H9 (cell line): ENCODE measurements at regions not wholly inside any gene's neighbourhood (a gene's known extent, or its start where the extent isn't known, plus 50 kb on each side); places are given as distances from the start of the nearest gene placed in this dataset.
A peak's percentile ranks its signal among the peaks of the same experiment; 100 is the strongest.

Experiments used
- DNase-seq: peaks from one replicate; pipeline ENCODE4 v3.0.0-alpha.2; 2017
- H2AFZ ChIP-seq: one replicate; pipeline ENCODE4 v1.6.1; 2013; ENCODE audit warnings: mild to moderate bottlenecking, low read length, control low read depth, moderate library complexity
- H2AK5ac ChIP-seq: 2 replicates; pipeline ENCODE4 v1.6.1; 2013; ENCODE audit warnings: low read length, control low read depth, mixed read lengths; ENCODE audit not compliant: insufficient read length
- H2BK120ac ChIP-seq: one replicate; pipeline ENCODE4 v1.6.1; 2013; ENCODE audit warnings: low read depth, mild to moderate bottlenecking, low read length, control low read depth, inconsistent platforms; ENCODE audit not compliant: poor library complexity, severe bottlenecking
- H2BK12ac ChIP-seq: 2 replicates; pipeline ENCODE4 v1.6.1; 2013; ENCODE audit warnings: low read length, control low read depth, mixed read lengths, low read depth; ENCODE audit not compliant: insufficient read length
- H2BK15ac ChIP-seq: 2 replicates; pipeline ENCODE4 v1.6.1; 2013; ENCODE audit warnings: low read depth, low read length, control low read depth
- H2BK20ac ChIP-seq: one replicate; pipeline ENCODE4 v1.6.1; 2013; ENCODE audit warnings: low read depth, mild to moderate bottlenecking, low read length, control low read depth, inconsistent platforms; ENCODE audit not compliant: poor library complexity, severe bottlenecking
- H2BK5ac ChIP-seq: 2 replicates; pipeline ENCODE4 v1.6.1; 2013; ENCODE audit warnings: low read length, control low read depth, mixed read lengths; ENCODE audit not compliant: insufficient read length
- H3K14ac ChIP-seq: 2 replicates; pipeline ENCODE4 v1.6.1; 2013; ENCODE audit warnings: low read length, control low read depth; ENCODE audit not compliant: insufficient read depth
- H3K18ac ChIP-seq: 2 replicates; pipeline ENCODE4 v1.6.1; 2013; ENCODE audit warnings: low read depth, mild to moderate bottlenecking, mixed read lengths, low read length, control low read depth; ENCODE audit not compliant: insufficient read length
- H3K23ac ChIP-seq: 2 replicates; pipeline ENCODE4 v1.6.1; 2013; ENCODE audit warnings: low read length, control low read depth, mixed read lengths, low read depth; ENCODE audit not compliant: insufficient read length
- H3K23me2 ChIP-seq: 2 replicates; pipeline ENCODE4 v1.6.1; 2013; ENCODE audit warnings: low read depth, mild to moderate bottlenecking, mixed read lengths, low read length, control low read depth; ENCODE audit not compliant: insufficient read length, poor library complexity, severe bottlenecking
- H3K27ac ChIP-seq: 2 replicates; pipeline ENCODE4 v1.5.1; 2013; ENCODE audit warnings: low read length, control low read depth, mixed read lengths, low read depth; ENCODE audit not compliant: insufficient read length
- H3K27me3 ChIP-seq: 2 replicates; pipeline ENCODE4 v1.6.1; 2013; ENCODE audit warnings: low read length, control low read depth, inconsistent platforms; ENCODE audit not compliant: insufficient read depth
- H3K4ac ChIP-seq: 2 replicates; pipeline ENCODE4 v1.6.1; 2013; ENCODE audit warnings: low read depth, mild to moderate bottlenecking, control low read depth, inconsistent platforms, low read length, moderate library complexity
- H3K4me1 ChIP-seq: 2 replicates; pipeline ENCODE4 v1.6.1; 2013; ENCODE audit warnings: low read length, control low read depth, inconsistent platforms; ENCODE audit not compliant: insufficient read depth
- H3K4me2 ChIP-seq: 2 replicates; pipeline ENCODE4 v1.6.1; 2013; ENCODE audit warnings: low read length, control low read depth, mixed read lengths; ENCODE audit not compliant: insufficient read length, insufficient read depth
- H3K56ac ChIP-seq: 2 replicates; pipeline ENCODE4 v1.6.1; 2013; ENCODE audit warnings: low read depth, mild to moderate bottlenecking, mixed read lengths, low read length, control low read depth; ENCODE audit not compliant: insufficient read length
- H3K79me1 ChIP-seq: 2 replicates; pipeline ENCODE4 v1.6.1; 2013; ENCODE audit warnings: low read depth, mild to moderate bottlenecking, moderate library complexity, low read length, control low read depth, inconsistent platforms; ENCODE audit not compliant: insufficient read depth, poor library complexity, severe bottlenecking
- H3K79me2 ChIP-seq: 2 replicates; pipeline ENCODE4 v1.6.1; 2013; ENCODE audit warnings: low read length, control low read depth, inconsistent platforms; ENCODE audit not compliant: insufficient read depth
- H3K9ac ChIP-seq: 2 replicates; pipeline ENCODE4 v1.6.1; 2013; ENCODE audit warnings: low read length, control low read depth, mixed read lengths; ENCODE audit not compliant: insufficient read length; ENCODE audit errors: extremely low read depth
- H3K9me3 ChIP-seq: one replicate; pipeline ENCODE4 v1.6.1; 2013; ENCODE audit warnings: low read depth, low read length, inconsistent platforms; ENCODE audit not compliant: control insufficient read depth
- H3T11ph ChIP-seq: one replicate; pipeline ENCODE4 v1.6.1; 2013; ENCODE audit warnings: mild to moderate bottlenecking, low read length, control low read depth, inconsistent platforms
- H4K20me1 ChIP-seq: one replicate; pipeline ENCODE4 v1.6.1; 2013; ENCODE audit not compliant: control insufficient read depth, insufficient read length, insufficient read depth
- H4K5ac ChIP-seq: 2 replicates; pipeline ENCODE4 v1.6.1; 2013; ENCODE audit warnings: low read depth, mild to moderate bottlenecking, mixed read lengths, low read length, control low read depth; ENCODE audit not compliant: insufficient read length
- H4K8ac ChIP-seq: replicated peaks from 2 replicates; pipeline ENCODE4 v1.6.1; 2013; ENCODE audit warnings: low read length, control low read depth, mixed read lengths, low read depth; ENCODE audit not compliant: insufficient read length
- H4K91ac ChIP-seq: 2 replicates; pipeline ENCODE4 v1.6.1; 2013; ENCODE audit warnings: low read depth, mild to moderate bottlenecking, moderate library complexity, mixed read lengths, low read length, control low read depth; ENCODE audit not compliant: insufficient read length
- H3K27ac Mint-ChIP-seq, 3 experiments: 2 replicates in 2 of 3; 3 replicates in 1 of 3; pipeline ENCODE4 v1.8.0; 2020 to 2021; ENCODE audit warnings: mixed read lengths in 3 of 3, mild to moderate bottlenecking in 1 of 3, moderate library complexity in 1 of 3
- H3K27me3 Mint-ChIP-seq: 2 replicates; pipeline ENCODE4 v1.8.0; 2021; ENCODE audit warnings: low read depth, mild to moderate bottlenecking, moderate library complexity, mixed read lengths
- H3K36me3 Mint-ChIP-seq, 3 experiments: 2 replicates in 2 of 3; 3 replicates in 1 of 3; pipeline ENCODE4 v1.8.0; 2020 to 2021; ENCODE audit warnings: low read depth in 3 of 3, mixed read lengths in 3 of 3; ENCODE audit not compliant: insufficient read depth in 1 of 3
- H3K4me1 Mint-ChIP-seq, 2 experiments: 2 replicates each; pipeline ENCODE4 v1.8.0; 2020; ENCODE audit warnings: mixed read lengths in 2 of 2
- H3K4me3 Mint-ChIP-seq, 2 experiments: 2 replicates in 1 of 2; 3 replicates in 1 of 2; pipeline ENCODE4 v1.8.0; 2020 to 2021; ENCODE audit warnings: mild to moderate bottlenecking in 2 of 2, mixed read lengths in 2 of 2, moderate library complexity in 1 of 2
- H3K9me3 Mint-ChIP-seq, 2 experiments: 2 replicates in 1 of 2; 3 replicates in 1 of 2; pipeline ENCODE4 v1.8.0; 2020; ENCODE audit warnings: mild to moderate bottlenecking in 2 of 2, mixed read lengths in 2 of 2, moderate library complexity in 1 of 2
- CTCF ChIP-seq: fragments of 200-600 bp; sonication (generic); conservative IDR thresholded peaks from 3 replicates; pipeline ENCODE4 v1.8.0; 2021; ENCODE audit warnings: antibody characterized with exemption, mild to moderate bottlenecking
- WGBS: extraction: QIAGEN DNeasy Blood & Tissue Kit; methylation state at CpG from one replicate; pipeline ENCODE4 v1.1.7; 2013; ENCODE audit warnings: missing lambda C conversion rate, low lambda C conversion rate, mixed read lengths; ENCODE audit not compliant: insufficient read length; ENCODE audit errors: extremely low coverage; 5-methylcytosine and 5-hydroxymethylcytosine counted together

DNA sequence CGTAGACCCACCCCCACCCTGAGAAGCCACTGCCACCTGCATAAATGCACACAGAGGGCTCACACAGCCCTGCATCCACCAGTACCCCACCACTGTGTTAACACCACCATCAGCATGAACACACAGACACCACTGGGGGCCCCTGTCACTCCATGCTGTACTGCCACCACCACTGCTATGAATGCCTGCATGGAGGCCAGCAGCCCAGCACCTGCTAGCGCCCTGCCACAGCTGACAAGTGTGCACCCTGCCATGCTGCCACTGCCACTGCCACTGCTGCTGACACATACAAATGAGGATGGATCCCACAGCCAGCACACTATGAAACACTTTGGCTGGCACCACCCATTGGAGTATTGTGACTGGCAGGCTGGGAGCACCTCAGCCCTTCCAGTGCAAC is 361.0 kb downstream of the TAFA4 start:
- no peaks in the 10 kb centered on the region for H3K27me3 ChIP-seq
- no peaks in the 10 kb centered on the region for H3K79me2 ChIP-seq
- Mint-ChIP-seq H3K9me3 (peaks cover 0 to 2% of the 10 kb centered on the region in 2 experiments; a peak in 1 of 5 replicates), H3K27me3 (no peaks in the 10 kb centered on the region), H3K4me1 (peaks cover 8 to 9% of the 10 kb centered on the region in 2 experiments), H3K36me3 (peaks cover 0 to 8% (median 0%) of the 10 kb centered on the region in 3 experiments; a peak in 1 of 7 replicates), H3K27ac (peak overlapping the region in 1 of 3 experiments; percentile 53; a peak in 1 of 7 replicates), H3K4me3 (no peak overlapping the region)
- H3K18ac ChIP-seq: no peak overlapping the region
- H2BK12ac ChIP-seq: no peak overlapping the region
- no peak overlapping the region for H3K4me2 ChIP-seq
- no peak overlapping the region for H2BK15ac ChIP-seq
- no peak overlapping the region for H3K9ac ChIP-seq
- H3K4me1 ChIP-seq: no peaks in the 10 kb centered on the region; the same call in 1 of the 2 replicates
- TF ChIP-seq CTCF: peak; percentile 11; the same call in 1 of the 3 replicates
- H4K8ac ChIP-seq: no peak overlapping the region
- H3K79me1 ChIP-seq: no peaks in the 10 kb centered on the region
- H4K20me1 ChIP-seq: no peaks in the 10 kb centered on the region
- H3K23ac ChIP-seq: no peak overlapping the region
- H3K56ac ChIP-seq: no peak overlapping the region
- H2AK5ac ChIP-seq: no peak overlapping the region
- no peak overlapping the region for H3T11ph ChIP-seq
- no peak overlapping the region for H3K4ac ChIP-seq
- H3K27ac ChIP-seq: no peak overlapping the region
- no peak overlapping the region for H3K14ac ChIP-seq
- H3K23me2 ChIP-seq: no peaks in the 10 kb centered on the region
- no peak overlapping the region for H4K91ac ChIP-seq
- no CpG with 5 or more reads among the region's 2 CpGs for WGBS
- H3K9me3 ChIP-seq: no peaks in the 10 kb centered on the region
- H2BK5ac ChIP-seq: no peak overlapping the region
- H2AFZ ChIP-seq: no peak overlapping the region
- H2BK20ac ChIP-seq: no peak overlapping the region
- no peak overlapping the region for H4K5ac ChIP-seq
- no peak overlapping the region for H2BK120ac ChIP-seq
- no peak for DNase-seq
